Osteoblast (primary cell): ENCODE measurements at regions not wholly inside any gene's neighbourhood (a gene's known extent, or its start where the extent isn't known, plus 50 kb on each side); places are given as distances from the start of the nearest gene placed in this dataset.
A peak's percentile ranks its signal among the peaks of the same experiment; 100 is the strongest.

Experiments
- DNase-seq: peaks from one replicate; pipeline ENCODE4 v3.0.0; 2011; ENCODE audit warnings: low spot score, mixed read lengths; ENCODE audit not compliant: insufficient read length; ENCODE audit errors: missing footprints
- H2AFZ ChIP-seq: 2 replicates; pipeline ENCODE4 v1.6.0; 2011; ENCODE audit warnings: mild to moderate bottlenecking, low read length
- H3K27ac ChIP-seq: 2 replicates; pipeline ENCODE4 v1.5.1; 2011; ENCODE audit warnings: mild to moderate bottlenecking, low read depth, low read length, moderate library complexity
- H3K27me3 ChIP-seq: 2 replicates; pipeline ENCODE4 v1.6.0; 2012; ENCODE audit warnings: mild to moderate bottlenecking, control low read depth, inconsistent platforms, low read length, moderate library complexity; ENCODE audit not compliant: insufficient read depth
- H3K36me3 ChIP-seq: 2 replicates; pipeline ENCODE4 v1.5.1; 2011; ENCODE audit warnings: mild to moderate bottlenecking, low read length, control low read depth, moderate library complexity; ENCODE audit not compliant: insufficient read depth
- H3K4me1 ChIP-seq: 2 replicates; pipeline ENCODE4 v1.5.1; 2011; ENCODE audit warnings: mild to moderate bottlenecking, low read length, control low read depth, moderate library complexity; ENCODE audit not compliant: insufficient read depth
- H3K4me2 ChIP-seq: 2 replicates; pipeline ENCODE4 v1.6.0; 2011; ENCODE audit warnings: mild to moderate bottlenecking, low read length; ENCODE audit not compliant: insufficient read depth
- H3K4me3 ChIP-seq: fragments of 200-600 bp; sonication (generic); 3 replicates; pipeline ENCODE4 v1.5.1; 2012; ENCODE audit warnings: mild to moderate bottlenecking, low read length, inconsistent platforms; ENCODE audit not compliant: insufficient read depth
- H3K79me2 ChIP-seq: 2 replicates; pipeline ENCODE4 v1.6.0; 2012; ENCODE audit warnings: mild to moderate bottlenecking, low read length, control low read depth, inconsistent platforms; ENCODE audit not compliant: insufficient read depth
- H3K9me3 ChIP-seq: 2 replicates; pipeline ENCODE4 v1.5.1; 2011; ENCODE audit warnings: low read depth, low read length, control low read depth
- H4K20me1 ChIP-seq: 2 replicates; pipeline ENCODE4 v1.6.0; 2012; ENCODE audit warnings: mild to moderate bottlenecking, low read length, control low read depth; ENCODE audit not compliant: insufficient read depth
- CTCF ChIP-seq: IDR thresholded peaks from 2 replicates; pipeline ENCODE4 v1.5.1; 2011; ENCODE audit warnings: mild to moderate bottlenecking, low read depth, low read length, moderate library complexity; ENCODE audit errors: extremely low read depth

GRCh38 chr3:72186400-72186855, 401.5 kb upstream of the PROK2 start:
- H3K4me3 ChIP-seq: peak overlapping the region; percentile 20
- TF ChIP-seq CTCF: no peak
- H3K4me2 ChIP-seq: peak overlapping the region; percentile 77
- DNase-seq: peak; percentile 75
- H3K27me3 ChIP-seq: no peaks in the 10 kb centered on the region
- H3K9me3 ChIP-seq: no peaks in the 10 kb centered on the region
- H3K36me3 ChIP-seq: no peaks in the 10 kb centered on the region
- H3K4me1 ChIP-seq: peaks cover 18% of the 10 kb centered on the region
- peak overlapping the region; percentile 66 for H2AFZ ChIP-seq
- no peaks in the 10 kb centered on the region for H4K20me1 ChIP-seq
- H3K79me2 ChIP-seq: no peaks in the 10 kb centered on the region
- peak overlapping the region; percentile 94 for H3K27ac ChIP-seq

- peak overlapping the region; percentile 94 for H3K27ac ChIP-seq
- H3K4me3 ChIP-seq: peak overlapping the region; percentile 20
- no peaks in the 10 kb centered on the region for H3K27me3 ChIP-seq
- H3K79me2 ChIP-seq: no peaks in the 10 kb centered on the region
- peaks cover 18% of the 10 kb centered on the region for H3K4me1 ChIP-seq
- H2AFZ ChIP-seq: peak overlapping the region; percentile 66
- no peaks in the 10 kb centered on the region for H4K20me1 ChIP-seq
- H3K4me2 ChIP-seq: peak overlapping the region; percentile 77
- no peak for TF ChIP-seq CTCF
- no peaks in the 10 kb centered on the region for H3K9me3 ChIP-seq
- no peaks in the 10 kb centered on the region for H3K36me3 ChIP-seq
- DNase-seq: peak; percentile 94
Measured at GRCh38 chr3:72185549-72186399, 400.8 kb upstream of the PROK2 start.

- no peaks in the 10 kb centered on the region for H4K20me1 ChIP-seq
- TF ChIP-seq CTCF: no peak
- H3K27ac ChIP-seq: no peak overlapping the region
- no peaks in the 10 kb centered on the region for H3K27me3 ChIP-seq
- no peak overlapping the region for H3K4me2 ChIP-seq
- DNase-seq: no peak
- H3K79me2 ChIP-seq: no peaks in the 10 kb centered on the region
- peaks cover 18% of the 10 kb centered on the region for H3K4me1 ChIP-seq
- no peak overlapping the region for H3K4me3 ChIP-seq
- no peaks in the 10 kb centered on the region for H3K36me3 ChIP-seq
- no peak overlapping the region for H2AFZ ChIP-seq
- H3K9me3 ChIP-seq: no peaks in the 10 kb centered on the region
Measured at GRCh38 chr3:72183489-72183888, 398.5 kb upstream of the PROK2 start.

GRCh38 chr3:72182206-72182605, 397.3 kb upstream of the PROK2 start:
- no peaks in the 10 kb centered on the region for H3K27me3 ChIP-seq
- H2AFZ ChIP-seq: no peak overlapping the region
- H3K79me2 ChIP-seq: no peaks in the 10 kb centered on the region
- no peaks in the 10 kb centered on the region for H3K36me3 ChIP-seq
- no peak overlapping the region for H3K27ac ChIP-seq
- no peak overlapping the region for H3K4me3 ChIP-seq
- H4K20me1 ChIP-seq: no peaks in the 10 kb centered on the region
- H3K4me1 ChIP-seq: peaks cover 26% of the 10 kb centered on the region
- no peak overlapping the region for H3K4me2 ChIP-seq
- no peaks in the 10 kb centered on the region for H3K9me3 ChIP-seq
- DNase-seq: peak; percentile 65
- TF ChIP-seq CTCF: no peak
